Transverse colon (tissue), 4 donors: ENCODE measurements at regions not wholly inside any gene's neighbourhood (a gene's known extent, or its start where the extent isn't known, plus 50 kb on each side); places are given as distances from the start of the nearest gene placed in this dataset.

Source experiments
- DNase-seq: peaks from one replicate; pipeline ENCODE4 v3.0.0-alpha.2; 2019
- H3K27ac ChIP-seq, 4 donors: fragments of 200-600 bp; sonication (generic); 2 replicates each; pipeline ENCODE4 v1.5.1; 2016 to 2018; ENCODE audit warnings: inconsistent platforms in 4 of 4
- H3K27me3 ChIP-seq: fragments of 200-600 bp; sonication (generic); 2 replicates; pipeline ENCODE4 v1.5.1; 2017; ENCODE audit warnings: inconsistent platforms
- H3K36me3 ChIP-seq, 4 donors: fragments of 200-600 bp; sonication (generic); 2 replicates each; pipeline ENCODE4 v1.5.1; 2017 to 2019; ENCODE audit warnings: inconsistent platforms in 4 of 4
- H3K4me1 ChIP-seq, 4 donors: fragments of 200-600 bp; sonication (generic); 2 replicates each; pipeline ENCODE4 v1.5.1; 2017 to 2020; ENCODE audit warnings: inconsistent platforms in 4 of 4
- H3K4me3 ChIP-seq, 4 donors: fragments of 200-600 bp; sonication (generic); 1 replicate in 1 of 4; 2 replicates in 3 of 4; pipeline versions ENCODE4 v1.5.1 to v1.6.1; 2017 to 2019; ENCODE audit warnings: inconsistent platforms in 4 of 4
- H3K9me3 ChIP-seq, 2 donors: fragments of 200-600 bp; sonication (generic); 2 replicates each; pipeline ENCODE4 v1.5.1; 2017 to 2019; ENCODE audit warnings: inconsistent platforms in 2 of 2
- CTCF ChIP-seq, 5 experiments: fragments of 200-600 bp in 3 of 5; fragments of 450-650 bp in 2 of 5; sonication (generic) in 3 of 5; IDR thresholded peaks; 1 replicate in 2 of 5; 2 replicates in 3 of 5; pipeline ENCODE4 v1.5.1; 2016 to 2017; ENCODE audit warnings: antibody characterized with exemption in 5 of 5, inconsistent platforms in 3 of 5, mild to moderate bottlenecking in 2 of 5, moderate library complexity in 1 of 5
- EP300 ChIP-seq: sonication (generic); formaldehyde crosslinking; IDR thresholded peaks from one replicate; pipeline ENCODE4 v1.6.1; 2017; ENCODE audit warnings: antibody characterized with exemption, low read depth
- POLR2A ChIP-seq: fragments of 450-650 bp; IDR thresholded peaks from one replicate; pipeline ENCODE4 v1.6.1; 2016; ENCODE audit warnings: antibody characterized with exemption, mild to moderate bottlenecking, moderate library complexity
- POLR2AphosphoS5 ChIP-seq, 3 donors: sonication (generic); formaldehyde crosslinking; IDR thresholded peaks; one replicate each; pipeline ENCODE4 v1.6.1; 2016; ENCODE audit warnings: antibody characterized with exemption in 3 of 3
- WGBS, 2 donors: methylation state at CpG; one replicate each; pipeline ENCODE4 v1.1.5; 2018; ENCODE audit warnings: low coverage in 1 of 2; 5-methylcytosine and 5-hydroxymethylcytosine counted together
- in situ Hi-C, 4 donors: fragments of 200-750 bp; cut with MboI; loops; one replicate each; pipeline versions ENCODE4 v1.15.0 to v1.15.1; 2017; ENCODE audit warnings: low sequenced_read_pairs in 3 of 4, low pct_ligation_motif_present in 1 of 4, low pct_unique_long_range_greater_than_20kb in 1 of 4
- intact Hi-C: fragments of 100-400 bp; cut with DNase I; formaldehyde crosslinking; loops from one replicate; pipeline ENCODE4 v1.15.1; 2023; ENCODE audit warnings: low total_unique reads

- DNase-seq, result no peak
- no peak for TF ChIP-seq POLR2AphosphoS5 (IDR thresholded peaks at IDR 0.05)
- TF ChIP-seq POLR2A, result no peak
- TF ChIP-seq EP300, result no peak
- no peak for TF ChIP-seq CTCF (IDR thresholded peaks at IDR 0.05)
- Histone ChIP-seq H3K4me1 (no peaks in the 10 kb centered on the region), H3K36me3 (no peaks in the 10 kb centered on the region), H3K27me3 (no peaks in the 10 kb centered on the region), H3K27ac (no peak overlapping the region), H3K9me3 (no peaks in the 10 kb centered on the region), H3K4me3 (no peak overlapping the region)
- in situ Hi-C loops, result no loop called here
- 63 to 64% methylated on average over 9 of the region's 9 CpGs for WGBS, 2 donors
- intact Hi-C loops, result no loop called here
These were observed 650.5 kb upstream of the MKI67 start for GRCh38 chr10:128776673-128777252.

- intact Hi-C loops, result no loop called here
- 73 to 84% methylated on average over 2 of the region's 2 CpGs for WGBS, 2 donors
These were observed 651.1 kb upstream of the MKI67 start for GRCh38 chr10:128777342-128777741.

GRCh38 chr10:128779416-128779815, 653.2 kb upstream of the MKI67 start:
- TF ChIP-seq POLR2A (no peak), CTCF (IDR thresholded peaks at IDR 0.05) (no peak), EP300 (no peak), POLR2AphosphoS5 (IDR thresholded peaks at IDR 0.05) (no peak)
- no peaks in the 10 kb centered on the region for H3K9me3 ChIP-seq
- no peak overlapping the region for H3K4me3 ChIP-seq
- no peaks in the 10 kb centered on the region for H3K27me3 ChIP-seq
- WGBS, 2 donors, result 82 to 87% methylated on average over 7 to 15 of the region's 15 CpGs
- intact Hi-C loops, result no loop called here
- H3K4me1 ChIP-seq, result no peaks in the 10 kb centered on the region
- in situ Hi-C loops, result no loop called here
- no peak for DNase-seq
- no peak overlapping the region for H3K27ac ChIP-seq
- H3K36me3 ChIP-seq, result no peaks in the 10 kb centered on the region

More at GRCh38 chr10:128777342-128777741, 651.1 kb upstream of the MKI67 start:
- H3K27ac ChIP-seq, result no peak overlapping the region
- H3K36me3 ChIP-seq, result no peaks in the 10 kb centered on the region
- H3K27me3 ChIP-seq, result no peaks in the 10 kb centered on the region
- H3K4me3 ChIP-seq, result no peak overlapping the region
- in situ Hi-C loops, result no loop called here
- no peak for DNase-seq
- H3K4me1 ChIP-seq, result no peaks in the 10 kb centered on the region
- no peak for TF ChIP-seq POLR2A
- TF ChIP-seq EP300, result no peak
- TF ChIP-seq CTCF (IDR thresholded peaks at IDR 0.05), result no peak
- no peak for TF ChIP-seq POLR2AphosphoS5 (IDR thresholded peaks at IDR 0.05)
- H3K9me3 ChIP-seq, result no peaks in the 10 kb centered on the region

GRCh38 chr10:128780156-128780761, 654.0 kb upstream of the MKI67 start:
- no peaks in the 10 kb centered on the region for H3K9me3 ChIP-seq
- intact Hi-C loops (no loop called here), in situ Hi-C loops (no loop called here)
- no peak overlapping the region for H3K27ac ChIP-seq
- no peaks in the 10 kb centered on the region for H3K36me3 ChIP-seq
- no peaks in the 10 kb centered on the region for H3K27me3 ChIP-seq
- H3K4me1 ChIP-seq, result no peaks in the 10 kb centered on the region
- 83 to 90% methylated on average over 2 to 9 of the region's 9 CpGs for whole genome bisulfite sequencing, 2 donors
- TF ChIP-seq POLR2AphosphoS5 (IDR thresholded peaks at IDR 0.05) (no peak), POLR2A (no peak), CTCF (IDR thresholded peaks at IDR 0.05) (no peak), EP300 (no peak)
- no peak for DNase-seq
- H3K4me3 ChIP-seq, result no peak overlapping the region
